Tibial nerve (tissue), 4 donors: ENCODE measurements at regions not wholly inside any gene's neighbourhood (a gene's known extent, or its start where the extent isn't known, plus 50 kb on each side); places are given as distances from the start of the nearest gene placed in this dataset.
"Not testable (repeated sequence)": the region's sequence is repeated elsewhere in the genome, so short reads cannot be mapped to it uniquely, and the experiment has no call there.

Source experiments
- DNase-seq, 2 donors: peaks; one replicate each; pipeline ENCODE4 v3.0.0-alpha.2; 2019; ENCODE audit warnings: low spot score in 2 of 2
- H3K27ac ChIP-seq, 4 donors: fragments of 200-600 bp; sonication (generic) in 3 of 4; one replicate each; pipeline ENCODE4 v1.5.1; 2017 to 2019; ENCODE audit warnings: mild to moderate bottlenecking in 1 of 4
- H3K27me3 ChIP-seq, 2 donors: fragments of 200-600 bp; sonication (generic) in 1 of 2; one replicate each; pipeline versions ENCODE4 v1.5.1 to v1.6.0; 2017 to 2019
- H3K36me3 ChIP-seq, 3 donors: fragments of 200-600 bp; sonication (generic); one replicate each; pipeline ENCODE4 v1.5.1; 2018 to 2019
- H3K4me1 ChIP-seq, 4 donors: fragments of 200-600 bp; sonication (generic) in 3 of 4; one replicate each; pipeline ENCODE4 v1.5.1; 2017 to 2019
- H3K4me3 ChIP-seq, 4 donors: fragments of 200-600 bp; sonication (generic) in 3 of 4; one replicate each; pipeline ENCODE4 v1.5.1; 2017 to 2019; ENCODE audit warnings: mild to moderate bottlenecking in 1 of 4, moderate library complexity in 1 of 4
- H3K9me3 ChIP-seq, 4 donors: fragments of 200-600 bp; sonication (generic) in 3 of 4; one replicate each; pipeline ENCODE4 v1.5.1; 2017 to 2019
- CTCF ChIP-seq, 5 experiments: fragments of 200-600 bp in 3 of 5; fragments of 450-650 bp in 2 of 5; sonication (generic) in 3 of 5; IDR thresholded peaks; one replicate each; pipeline ENCODE4 v1.5.1; 2016 to 2019; ENCODE audit warnings: antibody characterized with exemption in 5 of 5, mild to moderate bottlenecking in 3 of 5, moderate library complexity in 2 of 5
- EP300 ChIP-seq, 2 donors: sonication (generic); formaldehyde crosslinking; IDR thresholded peaks; one replicate each; pipeline ENCODE4 v1.6.1; 2017; ENCODE audit warnings: antibody characterized with exemption in 2 of 2, mild to moderate bottlenecking in 1 of 2
- POLR2A ChIP-seq, 2 donors: fragments of 450-650 bp; IDR thresholded peaks; one replicate each; pipeline ENCODE4 v1.6.1; 2017; ENCODE audit warnings: antibody characterized with exemption in 2 of 2, mild to moderate bottlenecking in 2 of 2, moderate library complexity in 2 of 2
- WGBS, 2 donors: methylation state at CpG; one replicate each; pipeline ENCODE4 v1.1.5; 2018; 5-methylcytosine and 5-hydroxymethylcytosine counted together

DNA sequence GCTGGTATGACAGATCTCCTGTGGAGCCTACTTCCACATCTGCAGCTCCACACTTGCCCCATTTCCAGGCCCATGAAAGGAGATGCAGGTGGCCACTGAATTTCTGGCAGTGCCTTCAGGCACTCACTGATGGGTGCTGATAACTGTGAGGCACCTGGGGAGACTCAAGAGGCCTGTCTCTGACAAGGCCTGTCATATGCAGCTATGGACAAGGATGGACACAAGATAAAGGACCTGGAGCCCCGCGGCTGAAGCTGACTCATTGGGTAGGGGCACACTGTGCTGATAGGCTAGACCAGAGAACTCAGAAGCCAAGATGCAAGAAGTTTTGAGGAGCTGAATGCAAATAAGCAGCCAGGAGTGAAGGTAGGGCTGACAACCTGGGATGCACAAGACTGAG is 81.0 kb upstream of the LRFN2 start:
- Histone ChIP-seq H3K27me3 (no peaks in the 10 kb centered on the region), H3K9me3 (peaks cover 0 to 32% (median 0%) of the 10 kb centered on the region in 4 donors), H3K36me3 (no peaks in the 10 kb centered on the region), H3K27ac (no peak overlapping the region), H3K4me3 (no peak overlapping the region), H3K4me1 (no peaks in the 10 kb centered on the region)
- no peak for TF ChIP-seq POLR2A (IDR thresholded peaks at IDR 0.05)
- TF ChIP-seq CTCF (IDR thresholded peaks at IDR 0.05): no peak
- no peak for TF ChIP-seq EP300 (IDR thresholded peaks at IDR 0.05)
- WGBS, 2 donors: 98 to 100% methylated on average over 2 of the region's 2 CpGs
- DNase-seq: no peak

DNA sequence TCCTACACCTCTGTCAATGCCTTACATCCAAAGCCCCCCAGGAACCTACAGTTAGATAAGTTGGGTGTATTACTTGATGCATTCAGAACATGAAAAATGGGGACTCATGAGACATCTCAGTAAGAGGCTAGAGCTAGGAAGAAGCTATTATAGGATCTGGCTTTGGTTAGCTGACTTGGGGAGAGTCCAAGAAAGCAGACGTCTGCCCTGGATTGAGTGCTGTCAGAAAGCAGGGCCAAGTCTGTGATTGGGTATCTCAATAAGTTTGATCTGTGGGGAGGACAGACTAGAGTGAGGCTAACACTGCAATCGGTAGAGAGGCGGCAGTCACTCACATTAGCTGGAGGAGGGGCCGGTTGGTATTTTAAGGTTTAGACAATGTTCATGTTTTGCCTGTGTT is 79.4 kb upstream of the LRFN2 start:
- H3K4me1 ChIP-seq: no peaks in the 10 kb centered on the region
- no peak overlapping the region for H3K27ac ChIP-seq
- 71 to 77% methylated on average over 4 of the region's 4 CpGs for WGBS, 2 donors
- no peaks in the 10 kb centered on the region for H3K36me3 ChIP-seq
- no peak for DNase-seq
- no peak for TF ChIP-seq EP300 (IDR thresholded peaks at IDR 0.05)
- no peaks in the 10 kb centered on the region for H3K27me3 ChIP-seq
- no peak overlapping the region for H3K4me3 ChIP-seq
- peaks cover 0 to 32% (median 0%) of the 10 kb centered on the region in 4 donors for H3K9me3 ChIP-seq

- Histone ChIP-seq H3K4me3 (no peak overlapping the region), H3K4me1 (no peaks in the 10 kb centered on the region), H3K36me3 (no peaks in the 10 kb centered on the region), H3K27ac (no peak overlapping the region), H3K27me3 (no peaks in the 10 kb centered on the region), H3K9me3 (peaks cover 0 to 28% (median 0%) of the 10 kb centered on the region in 4 donors)
- 71 to 78% methylated on average over 2 of the region's 2 CpGs for WGBS, 2 donors
- no peak for DNase-seq
- TF ChIP-seq EP300 (IDR thresholded peaks at IDR 0.05) (no peak), POLR2A (IDR thresholded peaks at IDR 0.05) (no peak), CTCF (IDR thresholded peaks at IDR 0.05) (no peak)
Measured at GRCh38 chr6:40661726-40662125, 74.6 kb upstream of the LRFN2 start.

GRCh38 chr6:40656772-40657171 is 69.6 kb upstream of the LRFN2 start:
- not testable (repeated sequence) for H3K9me3 ChIP-seq, H3K36me3 ChIP-seq, DNase-seq, H3K27ac ChIP-seq, H3K27me3 ChIP-seq, H3K4me3 ChIP-seq, H3K4me1 ChIP-seq
- WGBS, 2 donors: 95 to 99% methylated on average over 5 of the region's 5 CpGs

DNA sequence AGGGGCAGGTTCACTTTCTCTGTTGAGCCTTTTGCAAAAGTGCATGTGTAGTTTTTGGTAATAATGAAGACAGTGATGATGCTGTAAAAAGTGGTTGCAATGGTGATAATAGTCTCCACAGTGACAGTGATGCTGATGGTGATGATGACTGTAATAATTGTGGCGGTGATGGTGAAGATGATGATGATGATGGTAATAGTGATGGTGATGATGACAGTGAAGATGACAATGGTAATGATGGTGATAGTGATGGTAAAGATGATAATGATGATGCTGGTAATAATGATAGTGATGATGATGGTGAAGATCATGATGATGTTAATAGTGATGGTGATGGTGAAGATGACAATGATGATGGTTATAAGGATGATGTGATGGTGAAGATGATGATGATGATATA is 67.7 kb upstream of the LRFN2 start:
- WGBS, 2 donors: 98 to 100% methylated on average over 1 of the region's 1 CpG
- TF ChIP-seq EP300 (IDR thresholded peaks at IDR 0.05) (no peak), POLR2A (IDR thresholded peaks at IDR 0.05) (no peak), CTCF (IDR thresholded peaks at IDR 0.05) (no peak)

DNA sequence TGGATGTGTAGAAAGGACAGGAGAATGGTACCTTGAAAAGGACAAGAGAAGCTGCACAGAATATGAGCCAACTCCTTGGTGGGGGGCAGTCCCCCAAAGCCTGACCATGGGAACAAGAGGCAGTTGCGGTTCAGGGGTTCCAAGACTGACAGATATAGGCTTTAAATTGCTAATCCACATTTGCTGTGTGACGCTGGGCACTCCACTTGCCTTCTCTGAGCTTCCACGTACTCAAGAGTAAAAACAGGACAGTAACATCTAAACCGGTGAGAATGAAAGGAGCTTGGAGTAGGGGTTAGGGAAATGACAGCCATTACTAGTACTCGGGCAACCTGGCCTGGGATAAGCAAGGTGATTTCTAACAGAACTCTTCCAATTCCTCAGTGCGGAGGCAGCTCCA is 57.9 kb upstream of the LRFN2 start:
- DNase-seq: no peak
- TF ChIP-seq POLR2A (IDR thresholded peaks at IDR 0.05) (no peak), CTCF (IDR thresholded peaks at IDR 0.05) (no peak), EP300 (IDR thresholded peaks at IDR 0.05) (no peak)
- Histone ChIP-seq H3K36me3 (no peaks in the 10 kb centered on the region), H3K4me1 (peaks cover 0 to 13% (median 0%) of the 10 kb centered on the region in 4 donors), H3K27me3 (no peaks in the 10 kb centered on the region), H3K27ac (no peak overlapping the region), H3K4me3 (no peak overlapping the region), H3K9me3 (no peaks in the 10 kb centered on the region)
- 87 to 90% methylated on average over 6 of the region's 6 CpGs for WGBS, 2 donors

More for the DNA sequence above, 67.7 kb upstream of the LRFN2 start:
- no peak overlapping the region for H3K27ac ChIP-seq
- DNase-seq: no peak
- H3K4me3 ChIP-seq: no peak overlapping the region
- no peaks in the 10 kb centered on the region for H3K36me3 ChIP-seq
- H3K4me1 ChIP-seq: no peaks in the 10 kb centered on the region
- no peaks in the 10 kb centered on the region for H3K27me3 ChIP-seq
- H3K9me3 ChIP-seq: no peaks in the 10 kb centered on the region
